ENCODE measurements at regions not wholly inside any gene's neighbourhood (a gene's known extent, or its start where the extent isn't known, plus 50 kb on each side); places are given as distances from the start of the nearest gene placed in this dataset.
"Not testable (repeated sequence)": the region's sequence is repeated elsewhere in the genome, so short reads cannot be mapped to it uniquely, and the experiment has no call there.

DNA sequence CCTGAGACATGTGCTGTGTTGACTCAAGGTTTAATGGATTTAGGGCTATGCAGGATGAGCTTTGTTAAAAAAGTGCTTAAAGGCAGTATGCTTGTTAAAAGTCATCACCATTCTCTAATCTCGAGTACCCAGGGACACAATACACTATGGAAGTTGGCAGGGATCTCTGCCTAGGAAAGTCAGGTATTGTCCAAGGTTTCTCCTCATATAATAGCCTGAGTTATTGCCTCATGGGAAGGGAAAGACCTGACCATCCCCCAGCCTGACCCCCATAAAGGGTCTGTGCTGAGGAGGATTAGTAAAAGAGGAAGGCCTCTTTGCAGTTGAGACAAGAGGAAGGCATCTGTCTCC, 109.7 kb downstream of the ZNF486 start:
- TF ChIP-seq, protein P1, sequence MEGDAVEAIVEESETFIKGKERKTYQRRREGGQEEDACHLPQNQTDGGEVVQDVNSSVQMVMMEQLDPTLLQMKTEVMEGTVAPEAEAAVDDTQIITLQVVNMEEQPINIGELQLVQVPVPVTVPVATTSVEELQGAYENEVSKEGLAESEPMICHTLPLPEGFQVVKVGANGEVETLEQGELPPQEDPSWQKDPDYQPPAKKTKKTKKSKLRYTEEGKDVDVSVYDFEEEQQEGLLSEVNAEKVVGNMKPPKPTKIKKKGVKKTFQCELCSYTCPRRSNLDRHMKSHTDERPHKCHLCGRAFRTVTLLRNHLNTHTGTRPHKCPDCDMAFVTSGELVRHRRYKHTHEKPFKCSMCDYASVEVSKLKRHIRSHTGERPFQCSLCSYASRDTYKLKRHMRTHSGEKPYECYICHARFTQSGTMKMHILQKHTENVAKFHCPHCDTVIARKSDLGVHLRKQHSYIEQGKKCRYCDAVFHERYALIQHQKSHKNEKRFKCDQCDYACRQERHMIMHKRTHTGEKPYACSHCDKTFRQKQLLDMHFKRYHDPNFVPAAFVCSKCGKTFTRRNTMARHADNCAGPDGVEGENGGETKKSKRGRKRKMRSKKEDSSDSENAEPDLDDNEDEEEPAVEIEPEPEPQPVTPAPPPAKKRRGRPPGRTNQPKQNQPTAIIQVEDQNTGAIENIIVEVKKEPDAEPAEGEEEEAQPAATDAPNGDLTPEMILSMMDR (IDR thresholded peaks at IDR 0.05) = not testable (repeated sequence)
- TF ChIP-seq POLR2A, POLR2AphosphoS5 (IDR thresholded peaks at IDR 0.05): not testable (repeated sequence)
